Esophagus squamous epithelium (tissue), 4 donors: ENCODE measurements at regions not wholly inside any gene's neighbourhood (a gene's known extent, or its start where the extent isn't known, plus 50 kb on each side); places are given as distances from the start of the nearest gene placed in this dataset.

Experiments
- POLR2A ChIP-seq, 4 donors: fragments of 450-650 bp; IDR thresholded peaks; one replicate each; pipeline ENCODE4 v1.6.1; 2017; ENCODE audit warnings: antibody characterized with exemption in 4 of 4, mild to moderate bottlenecking in 4 of 4, moderate library complexity in 3 of 4
- TF ChIP-seq, protein P1 (sequence below), 6 experiments: fragments of 450-650 bp in 4 of 6; fragments of 200-600 bp in 2 of 6; sonication (generic) in 2 of 6; IDR thresholded peaks; one replicate each; pipeline ENCODE4 v1.5.1; 2016 to 2019; ENCODE audit warnings: antibody characterized with exemption in 6 of 6, mild to moderate bottlenecking in 4 of 6, moderate library complexity in 4 of 6

DNA sequence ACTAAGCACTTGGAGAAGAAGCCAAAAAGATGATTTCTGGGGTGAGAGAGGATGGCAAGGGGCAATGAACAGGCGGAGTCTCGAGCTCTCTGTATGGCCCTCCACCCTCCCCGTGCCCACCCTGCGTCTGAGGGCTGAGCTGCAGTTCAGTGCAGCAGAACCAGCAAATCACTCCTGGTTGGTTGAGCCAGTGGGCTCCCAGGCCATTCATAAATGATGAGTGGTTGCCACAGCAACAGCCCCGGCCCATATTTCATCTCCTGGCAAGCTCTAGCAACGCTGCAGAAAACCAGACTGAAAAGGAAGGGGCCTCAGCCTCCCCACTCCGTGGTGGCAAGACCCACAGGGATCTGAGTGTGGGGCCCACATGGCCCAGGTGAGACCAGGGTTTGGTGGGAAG lies 93.8 kb upstream of the PPP1R26 start:
- TF ChIP-seq, protein P1, sequence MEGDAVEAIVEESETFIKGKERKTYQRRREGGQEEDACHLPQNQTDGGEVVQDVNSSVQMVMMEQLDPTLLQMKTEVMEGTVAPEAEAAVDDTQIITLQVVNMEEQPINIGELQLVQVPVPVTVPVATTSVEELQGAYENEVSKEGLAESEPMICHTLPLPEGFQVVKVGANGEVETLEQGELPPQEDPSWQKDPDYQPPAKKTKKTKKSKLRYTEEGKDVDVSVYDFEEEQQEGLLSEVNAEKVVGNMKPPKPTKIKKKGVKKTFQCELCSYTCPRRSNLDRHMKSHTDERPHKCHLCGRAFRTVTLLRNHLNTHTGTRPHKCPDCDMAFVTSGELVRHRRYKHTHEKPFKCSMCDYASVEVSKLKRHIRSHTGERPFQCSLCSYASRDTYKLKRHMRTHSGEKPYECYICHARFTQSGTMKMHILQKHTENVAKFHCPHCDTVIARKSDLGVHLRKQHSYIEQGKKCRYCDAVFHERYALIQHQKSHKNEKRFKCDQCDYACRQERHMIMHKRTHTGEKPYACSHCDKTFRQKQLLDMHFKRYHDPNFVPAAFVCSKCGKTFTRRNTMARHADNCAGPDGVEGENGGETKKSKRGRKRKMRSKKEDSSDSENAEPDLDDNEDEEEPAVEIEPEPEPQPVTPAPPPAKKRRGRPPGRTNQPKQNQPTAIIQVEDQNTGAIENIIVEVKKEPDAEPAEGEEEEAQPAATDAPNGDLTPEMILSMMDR (IDR thresholded peaks at IDR 0.05) = no peak
- TF ChIP-seq POLR2A (IDR thresholded peaks at IDR 0.05) = no peak
